Peyer's patch (tissue), 4 donors: ENCODE measurements at regions not wholly inside any gene's neighbourhood (a gene's known extent, or its start where the extent isn't known, plus 50 kb on each side); places are given as distances from the start of the nearest gene placed in this dataset.

Source experiments
- POLR2A ChIP-seq, 2 donors: fragments of 450-650 bp; IDR thresholded peaks; one replicate each; pipeline ENCODE4 v1.5.1; 2017; ENCODE audit warnings: antibody characterized with exemption in 2 of 2, mild to moderate bottlenecking in 2 of 2, moderate library complexity in 2 of 2
- TF ChIP-seq, protein P1 (sequence below), 6 experiments: fragments of 450-650 bp in 4 of 6; fragments of 200-600 bp in 2 of 6; sonication (generic) in 1 of 6; IDR thresholded peaks; one replicate each; pipeline ENCODE4 v1.5.1; 2017 to 2019; ENCODE audit warnings: antibody characterized with exemption in 6 of 6, mild to moderate bottlenecking in 3 of 6, moderate library complexity in 1 of 6

DNA sequence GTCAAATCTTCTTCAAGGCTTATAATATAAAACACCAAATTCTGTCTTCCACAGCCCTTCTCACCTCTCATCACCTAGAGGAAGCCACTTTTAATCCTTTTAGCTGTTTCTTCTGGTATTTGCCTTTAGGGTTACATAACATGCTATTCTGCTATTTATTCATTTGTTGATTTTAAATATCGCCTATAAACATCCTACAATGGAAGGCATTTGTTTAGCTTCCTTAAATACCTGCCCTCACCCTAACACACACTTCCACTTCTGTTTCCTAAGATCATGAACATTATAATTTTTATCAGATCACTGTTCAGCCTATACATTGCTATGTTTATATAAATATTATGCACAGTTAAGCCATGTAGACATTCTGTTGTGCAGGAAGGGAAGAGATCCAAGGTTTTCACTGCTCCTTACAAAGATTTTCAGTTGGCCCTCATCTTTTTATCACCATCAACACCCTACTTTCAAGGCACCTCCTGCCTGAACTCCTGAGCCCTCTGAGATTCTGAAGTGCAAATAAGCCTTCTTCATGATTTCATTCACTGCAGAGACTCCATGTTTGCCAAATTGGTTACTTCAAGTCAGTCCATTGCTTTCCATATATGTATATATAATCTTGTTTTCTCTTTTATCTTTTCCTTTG, 356.9 kb upstream of the ACTBL2 start:
- TF ChIP-seq, protein P1, sequence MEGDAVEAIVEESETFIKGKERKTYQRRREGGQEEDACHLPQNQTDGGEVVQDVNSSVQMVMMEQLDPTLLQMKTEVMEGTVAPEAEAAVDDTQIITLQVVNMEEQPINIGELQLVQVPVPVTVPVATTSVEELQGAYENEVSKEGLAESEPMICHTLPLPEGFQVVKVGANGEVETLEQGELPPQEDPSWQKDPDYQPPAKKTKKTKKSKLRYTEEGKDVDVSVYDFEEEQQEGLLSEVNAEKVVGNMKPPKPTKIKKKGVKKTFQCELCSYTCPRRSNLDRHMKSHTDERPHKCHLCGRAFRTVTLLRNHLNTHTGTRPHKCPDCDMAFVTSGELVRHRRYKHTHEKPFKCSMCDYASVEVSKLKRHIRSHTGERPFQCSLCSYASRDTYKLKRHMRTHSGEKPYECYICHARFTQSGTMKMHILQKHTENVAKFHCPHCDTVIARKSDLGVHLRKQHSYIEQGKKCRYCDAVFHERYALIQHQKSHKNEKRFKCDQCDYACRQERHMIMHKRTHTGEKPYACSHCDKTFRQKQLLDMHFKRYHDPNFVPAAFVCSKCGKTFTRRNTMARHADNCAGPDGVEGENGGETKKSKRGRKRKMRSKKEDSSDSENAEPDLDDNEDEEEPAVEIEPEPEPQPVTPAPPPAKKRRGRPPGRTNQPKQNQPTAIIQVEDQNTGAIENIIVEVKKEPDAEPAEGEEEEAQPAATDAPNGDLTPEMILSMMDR (IDR thresholded peaks at IDR 0.05), result no peak
- TF ChIP-seq POLR2A (IDR thresholded peaks at IDR 0.05), result no peak
